Suprapubic skin (tissue), 4 donors: ENCODE measurements at regions not wholly inside any gene's neighbourhood (a gene's known extent, or its start where the extent isn't known, plus 50 kb on each side); places are given as distances from the start of the nearest gene placed in this dataset.

Source experiments
- DNase-seq, 2 donors: peaks; one replicate each; pipeline ENCODE4 v3.0.0-alpha.2; 2019; ENCODE audit warnings: low spot score in 2 of 2
- H3K27ac ChIP-seq: fragments of 200-600 bp; sonication (generic); one replicate; pipeline ENCODE4 v1.5.1; 2019
- H3K27me3 ChIP-seq: fragments of 200-600 bp; sonication (generic); one replicate; pipeline ENCODE4 v1.5.1; 2019
- H3K36me3 ChIP-seq: fragments of 200-600 bp; sonication (generic); one replicate; pipeline ENCODE4 v1.5.1; 2019
- H3K4me1 ChIP-seq: fragments of 200-600 bp; sonication (generic); one replicate; pipeline ENCODE4 v1.5.1; 2019
- H3K4me3 ChIP-seq: fragments of 200-600 bp; sonication (generic); one replicate; pipeline ENCODE4 v1.5.1; 2019; ENCODE audit warnings: mild to moderate bottlenecking
- H3K9me3 ChIP-seq: fragments of 200-600 bp; sonication (generic); one replicate; pipeline ENCODE4 v1.5.1; 2019
- CTCF ChIP-seq, 2 donors: fragments of 200-600 bp in 1 of 2; fragments of 450-650 bp in 1 of 2; sonication (generic) in 1 of 2; IDR thresholded peaks; one replicate each; pipeline ENCODE4 v1.5.1; 2016 to 2019; ENCODE audit warnings: antibody characterized with exemption in 2 of 2, mild to moderate bottlenecking in 1 of 2, moderate library complexity in 1 of 2
- EP300 ChIP-seq: sonication (generic); formaldehyde crosslinking; IDR thresholded peaks from one replicate; pipeline ENCODE4 v1.6.1; 2017; ENCODE audit warnings: antibody characterized with exemption
- POLR2A ChIP-seq, 2 donors: fragments of 450-650 bp; IDR thresholded peaks; one replicate each; pipeline ENCODE4 v1.6.1; 2017; ENCODE audit warnings: antibody characterized with exemption in 2 of 2, mild to moderate bottlenecking in 2 of 2, moderate library complexity in 2 of 2
- POLR2AphosphoS5 ChIP-seq, 3 donors: sonication (generic); formaldehyde crosslinking; IDR thresholded peaks; one replicate each; pipeline ENCODE4 v1.6.1; 2017; ENCODE audit warnings: antibody characterized with exemption in 3 of 3
- WGBS: methylation state at CpG from one replicate; pipeline ENCODE4 v1.1.5; 2018; 5-methylcytosine and 5-hydroxymethylcytosine counted together

- TF ChIP-seq EP300 = no peak
- TF ChIP-seq POLR2AphosphoS5 (IDR thresholded peaks at IDR 0.05) = no peak
- TF ChIP-seq CTCF (IDR thresholded peaks at IDR 0.05) = no peak
- no peak for TF ChIP-seq POLR2A (IDR thresholded peaks at IDR 0.05)
- 80% methylated on average over 3 of the region's 3 CpGs for WGBS
- Histone ChIP-seq H3K4me3 (no peak overlapping the region), H3K36me3 (no peaks in the 10 kb centered on the region), H3K9me3 (no peaks in the 10 kb centered on the region), H3K27ac (no peak overlapping the region), H3K27me3 (no peaks in the 10 kb centered on the region), H3K4me1 (no peaks in the 10 kb centered on the region)
- no peak for DNase-seq
Observed at GRCh38 chr10:58044072-58044471, 223.6 kb downstream of the IPMK start.

- Histone ChIP-seq H3K4me3 (no peak overlapping the region), H3K9me3 (no peaks in the 10 kb centered on the region), H3K27ac (no peak overlapping the region), H3K36me3 (no peaks in the 10 kb centered on the region), H3K27me3 (no peaks in the 10 kb centered on the region), H3K4me1 (no peaks in the 10 kb centered on the region)
- no peak for DNase-seq
- TF ChIP-seq POLR2AphosphoS5 (IDR thresholded peaks at IDR 0.05) = no peak
- TF ChIP-seq EP300 = no peak
- TF ChIP-seq CTCF (IDR thresholded peaks at IDR 0.05) = no peak
- no peak for TF ChIP-seq POLR2A (IDR thresholded peaks at IDR 0.05)
Observed at GRCh38 chr10:58041901-58042300, 225.8 kb downstream of the IPMK start.

GRCh38 chr10:58030208-58030607 lies 237.5 kb downstream of the IPMK start:
- TF ChIP-seq POLR2A (IDR thresholded peaks at IDR 0.05) (no peak), EP300 (no peak), CTCF (IDR thresholded peaks at IDR 0.05) (no peak), POLR2AphosphoS5 (IDR thresholded peaks at IDR 0.05) (no peak)

GRCh38 chr10:58028597-58029366 lies 238.9 kb downstream of the IPMK start:
- DNase-seq = no peak
- Histone ChIP-seq H3K36me3 (no peaks in the 10 kb centered on the region), H3K27ac (no peak overlapping the region), H3K4me1 (no peaks in the 10 kb centered on the region), H3K27me3 (no peaks in the 10 kb centered on the region), H3K4me3 (no peak overlapping the region), H3K9me3 (no peaks in the 10 kb centered on the region)
- TF ChIP-seq EP300 (no peak), CTCF (IDR thresholded peaks at IDR 0.05) (no peak), POLR2AphosphoS5 (IDR thresholded peaks at IDR 0.05) (no peak)

More at GRCh38 chr10:58030208-58030607, 237.5 kb downstream of the IPMK start:
- Histone ChIP-seq H3K27ac (no peak overlapping the region), H3K9me3 (no peaks in the 10 kb centered on the region), H3K27me3 (no peaks in the 10 kb centered on the region), H3K36me3 (no peaks in the 10 kb centered on the region), H3K4me3 (no peak overlapping the region), H3K4me1 (no peaks in the 10 kb centered on the region)
- 73% methylated on average over 4 of the region's 4 CpGs for WGBS
- no peak for DNase-seq

- Histone ChIP-seq H3K9me3 (no peaks in the 10 kb centered on the region), H3K27me3 (no peaks in the 10 kb centered on the region), H3K36me3 (no peaks in the 10 kb centered on the region), H3K27ac (no peak overlapping the region), H3K4me3 (no peak overlapping the region), H3K4me1 (no peaks in the 10 kb centered on the region)
- TF ChIP-seq POLR2A (IDR thresholded peaks at IDR 0.05) = no peak
- TF ChIP-seq POLR2AphosphoS5 (IDR thresholded peaks at IDR 0.05) = no peak
- TF ChIP-seq CTCF (IDR thresholded peaks at IDR 0.05) = no peak
- no peak for TF ChIP-seq EP300
- 58% methylated on average over 1 of the region's 1 CpG for WGBS
- DNase-seq = no peak
Observed at GRCh38 chr10:58027426-58027825, 240.3 kb downstream of the IPMK start.
